Thyroid gland (tissue), 4 donors: ENCODE measurements at regions not wholly inside any gene's neighbourhood (a gene's known extent, or its start where the extent isn't known, plus 50 kb on each side); places are given as distances from the start of the nearest gene placed in this dataset.

Experiments
- POLR2A ChIP-seq, 2 donors: fragments of 450-650 bp; IDR thresholded peaks; one replicate each; pipeline ENCODE4 v1.6.1; 2017; ENCODE audit warnings: antibody characterized with exemption in 2 of 2, mild to moderate bottlenecking in 2 of 2, moderate library complexity in 1 of 2
- TF ChIP-seq, protein P1 (sequence below), 6 experiments: fragments of 200-600 bp in 3 of 6; fragments of 450-650 bp in 3 of 6; sonication (generic) in 3 of 6; IDR thresholded peaks; one replicate each; pipeline ENCODE4 v1.5.1; 2016 to 2019; ENCODE audit warnings: antibody characterized with exemption in 6 of 6, mild to moderate bottlenecking in 2 of 6, inconsistent platforms in 1 of 6, moderate library complexity in 1 of 6

DNA sequence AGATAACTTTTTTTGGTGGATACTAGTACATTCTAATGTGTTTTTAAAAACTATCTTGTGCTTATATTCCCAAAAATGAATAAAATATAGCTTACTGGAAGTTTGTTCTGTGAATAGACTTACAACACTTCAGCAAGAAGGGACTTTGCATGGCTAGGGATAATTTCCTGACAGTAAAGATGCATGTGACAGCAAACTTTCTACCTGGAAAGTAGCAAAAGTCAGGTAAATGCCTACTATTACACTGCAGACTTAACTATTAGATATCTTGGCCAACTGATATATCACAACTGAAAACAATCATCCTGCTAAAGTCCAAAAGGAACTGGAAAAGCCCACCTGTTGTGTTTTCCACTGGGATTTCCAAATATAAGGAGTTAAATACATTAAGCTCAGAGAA, 1753.5 kb upstream of the CELF4 start:
- TF ChIP-seq, protein P1, sequence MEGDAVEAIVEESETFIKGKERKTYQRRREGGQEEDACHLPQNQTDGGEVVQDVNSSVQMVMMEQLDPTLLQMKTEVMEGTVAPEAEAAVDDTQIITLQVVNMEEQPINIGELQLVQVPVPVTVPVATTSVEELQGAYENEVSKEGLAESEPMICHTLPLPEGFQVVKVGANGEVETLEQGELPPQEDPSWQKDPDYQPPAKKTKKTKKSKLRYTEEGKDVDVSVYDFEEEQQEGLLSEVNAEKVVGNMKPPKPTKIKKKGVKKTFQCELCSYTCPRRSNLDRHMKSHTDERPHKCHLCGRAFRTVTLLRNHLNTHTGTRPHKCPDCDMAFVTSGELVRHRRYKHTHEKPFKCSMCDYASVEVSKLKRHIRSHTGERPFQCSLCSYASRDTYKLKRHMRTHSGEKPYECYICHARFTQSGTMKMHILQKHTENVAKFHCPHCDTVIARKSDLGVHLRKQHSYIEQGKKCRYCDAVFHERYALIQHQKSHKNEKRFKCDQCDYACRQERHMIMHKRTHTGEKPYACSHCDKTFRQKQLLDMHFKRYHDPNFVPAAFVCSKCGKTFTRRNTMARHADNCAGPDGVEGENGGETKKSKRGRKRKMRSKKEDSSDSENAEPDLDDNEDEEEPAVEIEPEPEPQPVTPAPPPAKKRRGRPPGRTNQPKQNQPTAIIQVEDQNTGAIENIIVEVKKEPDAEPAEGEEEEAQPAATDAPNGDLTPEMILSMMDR (IDR thresholded peaks at IDR 0.05) = no peak
- no peak for TF ChIP-seq POLR2A (IDR thresholded peaks at IDR 0.05)
